NCI-H2107 treated with DMSO at 0.1 percent for 48 hours (cell line): ENCODE measurements at regions not wholly inside any gene's neighbourhood (a gene's known extent, or its start where the extent isn't known, plus 50 kb on each side); places are given as distances from the start of the nearest gene placed in this dataset.

Source experiments
- DNase-seq: peaks from one replicate; lab custom pipeline; 2025; ENCODE audit not compliant: unreplicated experiment; lab: John Stamatoyannopoulos, UW

- DNase-seq, result no peak
Observed at GRCh38 chr1:217313096-217313495, 317.8 kb downstream of the GPATCH2 start.

GRCh38 chr1:217311766-217312165 is 319.1 kb downstream of the GPATCH2 start:
- DNase-seq, result no peak

GRCh38 chr1:217311269-217311668 is 319.6 kb downstream of the GPATCH2 start:
- DNase-seq, result no peak

- DNase-seq, result no peak
Observed at GRCh38 chr1:217281332-217281731, 349.6 kb downstream of the GPATCH2 start.

- DNase-seq, result no peak
Observed at GRCh38 chr1:217275655-217276398, 355.1 kb downstream of the GPATCH2 start.

- DNase-seq, result no peak
Observed at GRCh38 chr1:217274927-217275654, 355.8 kb downstream of the GPATCH2 start.

- DNase-seq, result no peak
Observed at GRCh38 chr1:217274416-217274815, 356.5 kb downstream of the GPATCH2 start.

- no peak for DNase-seq
Observed at GRCh38 chr1:217273866-217274265, 357.0 kb downstream of the GPATCH2 start.

GRCh38 chr1:217272385-217272784 is 358.5 kb downstream of the GPATCH2 start:
- no peak for DNase-seq

GRCh38 chr1:217270101-217270500 is 360.8 kb downstream of the GPATCH2 start:
- no peak for DNase-seq

GRCh38 chr1:217268058-217268457 is 362.8 kb downstream of the GPATCH2 start:
- DNase-seq, result no peak

- DNase-seq, result no peak
Observed at GRCh38 chr1:217261636-217262035, 369.3 kb downstream of the GPATCH2 start.

- no peak for DNase-seq
Observed at GRCh38 chr1:217260676-217261075, 370.2 kb downstream of the GPATCH2 start.

- no peak for DNase-seq
Observed at GRCh38 chr1:217253985-217254384, 376.9 kb downstream of the GPATCH2 start.

GRCh38 chr1:217253351-217253750 is 377.5 kb downstream of the GPATCH2 start:
- no peak for DNase-seq

- DNase-seq, result no peak
Observed at GRCh38 chr1:217251121-217251520, 379.8 kb downstream of the GPATCH2 start.

GRCh38 chr1:217249857-217250256 is 381.0 kb downstream of the GPATCH2 start:
- no peak for DNase-seq

GRCh38 chr1:217244971-217245370 is 385.9 kb downstream of the GPATCH2 start:
- no peak for DNase-seq

GRCh38 chr1:217240656-217241055 is 390.2 kb downstream of the GPATCH2 start:
- DNase-seq, result no peak

- DNase-seq, result no peak
Observed at GRCh38 chr1:217238945-217239344, 391.9 kb downstream of the GPATCH2 start.

- no peak for DNase-seq
Observed at GRCh38 chr1:217230412-217230811, 400.5 kb downstream of the GPATCH2 start.

- no peak for DNase-seq
Observed at GRCh38 chr1:217228689-217229088, 402.2 kb downstream of the GPATCH2 start.
